ENCODE measurements at regions not wholly inside any gene's neighbourhood (a gene's known extent, or its start where the extent isn't known, plus 50 kb on each side); places are given as distances from the start of the nearest gene placed in this dataset.

- in situ Hi-C loops (cut with HindIII; ENCODE audit: low sequenced_read_pairs), result no loop called here
- no peak for DNase-seq (ENCODE audit: low spot score)
Measured at GRCh38 chr20:52270696-52271095, 79.1 kb upstream of the ZFP64 start.

GRCh38 chr20:52270001-52270606 is 78.5 kb upstream of the ZFP64 start:
- in situ Hi-C loops (cut with HindIII; ENCODE audit: low sequenced_read_pairs), result no loop called here
- DNase-seq (ENCODE audit: low spot score), result no peak

- in situ Hi-C loops (cut with HindIII; ENCODE audit: low sequenced_read_pairs), result no loop called here
- DNase-seq (ENCODE audit: low spot score), result no peak
Measured at GRCh38 chr20:52269321-52269720, 77.7 kb upstream of the ZFP64 start.

GRCh38 chr20:52268184-52268749 is 76.7 kb upstream of the ZFP64 start:
- in situ Hi-C loops (cut with HindIII; ENCODE audit: low sequenced_read_pairs), result no loop called here
- DNase-seq (ENCODE audit: low spot score), result no peak

GRCh38 chr20:52267418-52267817 is 75.8 kb upstream of the ZFP64 start:
- in situ Hi-C loops (cut with HindIII; ENCODE audit: low sequenced_read_pairs), result no loop called here
- no peak for DNase-seq (ENCODE audit: low spot score)

DNA sequence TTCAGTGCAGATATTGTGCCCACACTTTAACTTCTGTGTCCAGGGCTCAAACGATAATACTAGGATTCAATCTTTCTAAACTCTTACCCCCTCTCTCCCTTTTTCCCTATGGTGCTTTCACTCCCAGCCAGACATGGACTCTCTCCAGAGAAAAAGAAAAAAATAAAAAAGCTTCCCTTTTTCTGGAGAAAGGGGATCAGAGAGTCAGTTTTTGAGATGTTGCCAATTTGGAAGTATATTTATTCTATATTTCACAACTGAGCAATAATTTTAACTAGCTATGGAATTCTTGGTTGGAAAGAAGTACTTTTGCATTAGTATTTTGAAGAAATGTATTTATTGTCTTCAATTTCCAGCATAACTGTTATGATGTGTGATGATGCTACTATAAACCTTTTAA is 72.2 kb upstream of the ZFP64 start:
- DNase-seq (ENCODE audit: low spot score), result no peak
- in situ Hi-C loops (cut with HindIII; ENCODE audit: low sequenced_read_pairs), result no loop called here

GRCh38 chr20:52261792-52262191 is 70.2 kb upstream of the ZFP64 start:
- no peak for DNase-seq (ENCODE audit: low spot score)
- in situ Hi-C loops (cut with HindIII; ENCODE audit: low sequenced_read_pairs), result no loop called here

DNA sequence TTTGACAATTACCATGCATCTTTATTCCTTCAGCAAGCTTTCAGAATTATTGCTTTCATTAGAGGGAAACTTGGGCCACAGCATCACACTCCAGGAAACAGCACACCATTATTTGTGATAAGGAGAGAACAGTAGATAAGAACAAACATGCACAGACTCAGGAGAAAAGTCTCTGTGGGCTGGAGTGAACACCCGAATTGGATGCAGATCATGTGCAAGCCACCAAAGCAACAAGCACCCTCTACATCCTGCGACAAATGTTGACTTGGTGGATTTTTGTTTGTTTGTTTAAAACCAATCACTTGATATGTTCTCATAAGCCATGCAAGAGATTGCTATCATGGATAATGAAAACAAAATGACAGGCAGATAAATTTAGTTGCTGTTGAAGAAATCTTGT is 67.7 kb upstream of the ZFP64 start:
- in situ Hi-C loops (cut with HindIII; ENCODE audit: low sequenced_read_pairs), result no loop called here
- DNase-seq (ENCODE audit: low spot score), result no peak

GRCh38 chr20:52256454-52256853 is 64.9 kb upstream of the ZFP64 start:
- no peak for DNase-seq (ENCODE audit: low spot score)
- in situ Hi-C loops (cut with HindIII; ENCODE audit: low sequenced_read_pairs), result no loop called here

- DNase-seq (ENCODE audit: low spot score), result no peak
- in situ Hi-C loops (cut with HindIII; ENCODE audit: low sequenced_read_pairs), result no loop called here
Measured at GRCh38 chr20:52252664-52253063, 61.1 kb upstream of the ZFP64 start.

DNA sequence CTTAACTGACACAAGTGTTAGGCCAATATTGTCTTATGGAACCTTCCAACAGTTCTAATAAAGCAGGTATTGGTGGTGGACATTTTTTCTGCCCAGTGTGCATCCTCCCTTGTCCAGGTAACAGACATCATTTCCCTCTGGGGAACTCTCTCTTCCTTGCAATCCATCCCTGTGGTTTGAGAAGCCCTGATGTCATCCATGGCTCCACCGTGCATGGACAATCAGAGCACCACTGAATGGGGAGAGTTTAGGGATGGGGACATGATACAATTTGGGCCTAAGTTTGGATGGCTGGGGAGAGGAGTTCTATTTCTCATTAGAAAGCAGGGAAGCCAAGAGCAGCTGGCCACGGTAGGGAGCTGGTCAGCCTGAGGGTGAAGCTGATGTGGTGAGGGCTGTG is 60.2 kb upstream of the ZFP64 start:
- no peak for DNase-seq (ENCODE audit: low spot score)
- in situ Hi-C loops (cut with HindIII; ENCODE audit: low sequenced_read_pairs), result no loop called here

DNA sequence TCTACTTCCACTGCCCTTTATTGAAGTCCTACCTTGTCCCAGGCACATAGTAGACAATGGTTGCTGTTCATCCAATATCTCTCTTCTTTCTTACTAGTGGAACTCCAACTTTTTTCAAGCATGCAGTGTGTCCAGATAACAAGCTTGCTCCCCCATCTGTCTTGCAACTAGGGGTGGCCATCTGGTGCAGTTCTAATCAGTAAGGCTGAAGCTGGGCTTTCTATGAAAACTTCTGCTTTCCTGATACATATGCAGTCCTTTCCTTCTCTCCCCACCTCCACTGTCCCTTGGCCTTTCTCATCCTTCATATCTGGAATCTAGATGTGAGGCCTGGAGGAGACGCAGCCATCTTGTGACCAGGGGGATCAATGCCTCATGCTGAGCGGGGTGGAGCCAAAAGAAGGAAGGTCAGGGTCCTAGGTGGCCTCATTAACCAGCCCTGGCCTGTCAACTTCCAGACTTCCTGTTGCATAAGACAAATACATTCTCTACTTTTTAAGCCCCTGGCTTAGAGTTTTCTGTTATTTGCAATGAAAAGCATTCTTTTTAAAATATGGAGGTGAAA is 59.6 kb upstream of the ZFP64 start:
- in situ Hi-C loops (cut with HindIII; ENCODE audit: low sequenced_read_pairs), result no loop called here
- no peak for DNase-seq (ENCODE audit: low spot score)

DNA sequence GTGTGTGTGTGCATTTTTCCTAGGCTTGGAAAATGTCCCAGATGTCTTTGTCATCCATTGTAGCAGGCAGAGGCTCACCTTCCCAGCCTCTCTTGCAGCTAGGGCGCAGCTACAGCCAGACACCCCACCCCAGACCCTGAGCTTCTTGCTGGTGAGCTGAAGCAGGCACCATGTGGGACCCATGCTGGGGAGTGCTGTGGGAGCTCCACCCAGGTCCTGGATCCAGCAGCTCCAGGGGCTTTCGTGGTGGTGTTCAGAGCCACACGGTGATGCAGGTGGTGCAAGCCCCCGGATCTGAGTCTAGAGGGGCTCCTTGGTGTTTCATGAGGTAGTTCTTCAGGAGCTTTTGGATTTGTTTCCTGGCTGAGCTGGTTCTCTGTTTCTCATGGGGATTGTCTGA is 56.0 kb upstream of the ZFP64 start:
- in situ Hi-C loops (cut with HindIII; ENCODE audit: low sequenced_read_pairs), result no loop called here
- no peak for DNase-seq (ENCODE audit: low spot score)

DNA sequence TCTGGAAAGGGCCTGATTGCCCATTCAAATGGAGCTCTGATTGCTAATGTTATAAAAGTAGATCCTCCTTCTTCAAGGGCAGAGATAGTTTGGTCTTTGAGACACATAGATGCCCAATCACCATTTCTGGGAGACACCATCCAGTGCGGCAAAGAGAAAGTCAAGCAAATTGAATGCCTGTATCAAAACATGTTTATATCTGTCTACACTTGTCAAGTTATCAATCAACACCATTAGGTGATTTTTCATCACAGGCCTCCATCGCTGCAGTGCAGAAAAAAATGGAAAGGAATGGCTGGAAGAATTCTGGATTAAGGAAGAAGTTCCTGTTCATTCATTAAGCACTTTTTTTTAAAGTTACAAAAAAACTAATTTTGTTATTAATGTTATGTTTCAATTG is 54.8 kb upstream of the ZFP64 start:
- in situ Hi-C loops (cut with HindIII; ENCODE audit: low sequenced_read_pairs), result no loop called here
- no peak for DNase-seq (ENCODE audit: low spot score)

DNA sequence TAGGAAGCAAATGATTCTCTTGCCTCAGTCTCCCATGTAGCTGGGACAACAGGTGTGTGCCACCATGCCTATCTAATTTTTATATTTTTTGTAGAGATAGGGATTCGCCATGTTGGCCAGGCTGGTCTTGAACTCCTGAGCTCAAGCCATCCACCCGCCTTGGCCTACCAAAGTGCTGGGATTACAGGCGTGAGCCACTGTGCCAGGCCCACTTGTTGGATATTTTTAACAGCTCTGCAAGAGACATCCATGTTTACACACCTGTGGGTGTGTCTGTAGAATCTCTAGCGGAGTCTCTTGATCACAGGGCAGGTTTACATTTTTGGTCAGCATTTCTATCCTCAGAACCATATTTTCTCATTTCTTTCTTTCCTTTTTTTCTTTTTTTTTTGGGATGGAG is 53.1 kb upstream of the ZFP64 start:
- DNase-seq (ENCODE audit: low spot score), result no peak
- in situ Hi-C loops (cut with HindIII; ENCODE audit: low sequenced_read_pairs), result no loop called here

DNA sequence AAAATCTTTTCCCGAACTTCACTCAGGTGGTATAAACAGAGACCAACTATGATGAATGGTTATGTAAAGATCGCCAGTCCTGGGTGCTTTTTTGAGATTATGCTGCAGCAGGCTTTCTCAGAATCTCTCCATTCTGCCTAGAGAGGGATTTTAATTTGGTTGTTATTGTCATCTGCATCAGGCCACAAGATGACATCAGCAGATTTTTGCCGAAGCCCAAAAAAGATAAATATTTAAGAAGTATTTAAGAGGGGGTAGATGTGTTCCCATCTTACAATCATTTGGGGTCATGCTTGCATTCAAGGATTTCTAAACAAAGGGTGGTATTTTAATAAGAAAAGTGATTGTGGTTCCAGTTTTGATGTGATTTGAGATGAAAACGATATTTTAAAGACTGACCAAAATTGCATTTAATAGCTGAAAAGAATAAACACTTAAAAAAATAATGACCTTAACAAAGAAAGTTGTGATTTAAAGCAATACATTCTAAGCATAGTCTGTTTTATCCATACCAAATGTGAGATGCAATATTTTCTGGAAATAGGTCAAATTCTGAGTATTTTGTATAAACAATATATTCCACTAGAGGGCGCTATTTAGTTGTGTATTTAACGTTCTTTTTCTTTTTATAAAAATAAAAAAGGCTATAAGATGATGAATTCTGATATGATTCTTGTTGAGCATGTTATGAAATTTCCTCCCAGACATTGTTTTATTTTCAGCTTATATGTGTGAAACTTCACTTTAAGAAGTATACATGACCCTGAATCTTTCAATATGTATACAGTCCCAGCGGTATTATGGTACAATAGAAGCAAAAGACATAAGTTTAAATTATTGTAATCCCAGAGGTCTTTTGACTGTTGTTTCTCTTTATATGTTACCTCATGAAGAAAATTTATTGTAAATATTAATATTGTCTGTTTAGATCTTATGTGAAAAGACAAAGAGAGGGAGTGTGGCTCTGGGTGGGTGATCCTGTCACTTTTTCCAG is 51.0 kb upstream of the ZFP64 start:
- peak; percentile 23 for DNase-seq (ENCODE audit: low spot score)
- in situ Hi-C loops (cut with HindIII; ENCODE audit: low sequenced_read_pairs), result no loop called here

All from G401 (cell line).